ENCODE measurements at regions not wholly inside any gene's neighbourhood (a gene's known extent, or its start where the extent isn't known, plus 50 kb on each side); places are given as distances from the start of the nearest gene placed in this dataset.

GRCh38 chr1:239803781-239804180 is 287.9 kb upstream of the FMN2 start:
- H3K4me3 Mint-ChIP-seq: no peak overlapping the region
- Histone ChIP-seq H3K27ac (ENCODE audit: low read depth in 1 of 2, low read length in 2 of 2) (no peak overlapping the region), H2AFZ (ENCODE audit: insufficient read depth, low read depth, low read length, poor library complexity, severe bottlenecking) (no peak overlapping the region), H3K9ac (ENCODE audit: insufficient read depth, low read length, poor library complexity, severe bottlenecking) (no peak overlapping the region), H3K27me3 (ENCODE audit: control insufficient read depth in 2 of 2, insufficient read depth in 2 of 2, low read length in 2 of 2) (no peaks in the 10 kb centered on the region), H3K4me2 (replicated peaks; ENCODE audit: extremely low read depth, low read length, poor library complexity, severe bottlenecking) (no peak overlapping the region), H3K9me3 (replicated peaks in 1 of 2; ENCODE audit: control insufficient read depth in 1 of 2, insufficient read depth in 1 of 2, low read length in 2 of 2) (no peaks in the 10 kb centered on the region), H3K4me1 (ENCODE audit: control insufficient read depth in 1 of 2, insufficient read depth in 2 of 2, low read length in 2 of 2) (peaks cover 19 to 22% of the 10 kb centered on the region in 2 donors), H3K79me2 (ENCODE audit: insufficient read depth, low read length) (no peaks in the 10 kb centered on the region), H4K20me1 (ENCODE audit: insufficient read depth, low read length) (no peaks in the 10 kb centered on the region), H3K36me3 (replicated peaks in 1 of 2; ENCODE audit: control insufficient read depth in 1 of 2, insufficient read depth in 2 of 2, low read length in 2 of 2) (no peaks in the 10 kb centered on the region), H3K4me3 (replicated peaks in 1 of 3; ENCODE audit: low read depth in 2 of 3, low read length in 3 of 3) (no peak overlapping the region)
- TF ChIP-seq CTCF (IDR thresholded peaks at IDR 0.05): no peak
- peaks cover 0 to 5% (median 0%) of the 10 kb centered on the region in 3 donors for H3K27me3 Mint-ChIP-seq (ENCODE audit: low read depth in 3 of 3)
- peaks cover 21% of the 10 kb centered on the region for H3K4me1 Mint-ChIP-seq
- intact Hi-C loops (cut with micrococcal nuclease): no loop called here
- no peak overlapping the region for H3K27ac Mint-ChIP-seq
- WGBS (ENCODE audit: insufficient coverage): 81% methylated on average over 4 of the region's 6 CpGs
- DNase-seq: no peak
- H3K9me3 Mint-ChIP-seq: peaks cover 0 to under 1% (median 0%) of the 10 kb centered on the region in 7 donors
- H3K36me3 Mint-ChIP-seq: no peaks in the 10 kb centered on the region

- Histone ChIP-seq H3K4me3 (replicated peaks in 1 of 3; ENCODE audit: low read depth in 2 of 3, low read length in 3 of 3) (no peak overlapping the region), H3K27me3 (ENCODE audit: control insufficient read depth in 2 of 2, insufficient read depth in 2 of 2, low read length in 2 of 2) (no peaks in the 10 kb centered on the region), H3K9ac (ENCODE audit: insufficient read depth, low read length, poor library complexity, severe bottlenecking) (no peak overlapping the region), H3K36me3 (replicated peaks in 1 of 2; ENCODE audit: control insufficient read depth in 1 of 2, insufficient read depth in 2 of 2, low read length in 2 of 2) (no peaks in the 10 kb centered on the region), H3K4me2 (replicated peaks; ENCODE audit: extremely low read depth, low read length, poor library complexity, severe bottlenecking) (no peak overlapping the region), H3K9me3 (replicated peaks in 1 of 2; ENCODE audit: control insufficient read depth in 1 of 2, insufficient read depth in 1 of 2, low read length in 2 of 2) (no peaks in the 10 kb centered on the region), H3K79me2 (ENCODE audit: insufficient read depth, low read length) (no peaks in the 10 kb centered on the region), H2AFZ (ENCODE audit: insufficient read depth, low read depth, low read length, poor library complexity, severe bottlenecking) (no peak overlapping the region), H3K4me1 (ENCODE audit: control insufficient read depth in 1 of 2, insufficient read depth in 2 of 2, low read length in 2 of 2) (peaks cover 19 to 22% of the 10 kb centered on the region in 2 donors), H3K27ac (ENCODE audit: low read depth in 1 of 2, low read length in 2 of 2) (no peak overlapping the region), H4K20me1 (ENCODE audit: insufficient read depth, low read length) (no peaks in the 10 kb centered on the region)
- no peaks in the 10 kb centered on the region for H3K9me3 Mint-ChIP-seq
- no peak for DNase-seq
- H3K36me3 Mint-ChIP-seq: no peaks in the 10 kb centered on the region
- H3K27me3 Mint-ChIP-seq (ENCODE audit: low read depth in 3 of 3): peaks cover 0 to 5% (median 0%) of the 10 kb centered on the region in 3 donors
- 100% methylated on average over 1 of the region's 4 CpGs for WGBS (ENCODE audit: insufficient coverage)
- no peak overlapping the region for H3K4me3 Mint-ChIP-seq
- TF ChIP-seq CTCF (IDR thresholded peaks at IDR 0.05): no peak
- intact Hi-C loops (cut with micrococcal nuclease): no loop called here
- H3K27ac Mint-ChIP-seq: no peak overlapping the region
- H3K4me1 Mint-ChIP-seq: peaks cover 22% of the 10 kb centered on the region
Measured at GRCh38 chr1:239804266-239804665, 287.4 kb upstream of the FMN2 start.

Data from CD14-positive monocyte (primary cell).